Breast epithelium (tissue), 4 donors: ENCODE measurements at regions not wholly inside any gene's neighbourhood (a gene's known extent, or its start where the extent isn't known, plus 50 kb on each side); places are given as distances from the start of the nearest gene placed in this dataset.

Experiments used
- DNase-seq, 2 donors: peaks; one replicate each; pipeline ENCODE4 v3.0.0-alpha.2; 2019; ENCODE audit warnings: low spot score in 2 of 2
- H3K27ac ChIP-seq, 2 donors: fragments of 200-600 bp; sonication (generic) in 1 of 2; one replicate each; pipeline ENCODE4 v1.5.1; 2016 to 2019; ENCODE audit warnings: mild to moderate bottlenecking in 1 of 2
- H3K27me3 ChIP-seq, 2 donors: fragments of 200-600 bp; sonication (generic) in 1 of 2; one replicate each; pipeline versions ENCODE4 v1.5.1 to v1.6.0; 2017 to 2019; ENCODE audit warnings: control low read depth in 1 of 2, mild to moderate bottlenecking in 1 of 2
- H3K36me3 ChIP-seq: fragments of 200-600 bp; one replicate; pipeline ENCODE4 v1.5.1; 2019
- H3K4me1 ChIP-seq, 2 donors: fragments of 200-600 bp; sonication (generic); one replicate each; pipeline ENCODE4 v1.5.1; 2016 to 2019; ENCODE audit warnings: control low read depth in 1 of 2
- H3K4me3 ChIP-seq, 3 donors: fragments of 200-600 bp; sonication (generic); 1 replicate in 2 of 3; 2 replicates in 1 of 3; pipeline ENCODE4 v1.5.1; 2016 to 2019; ENCODE audit warnings: mild to moderate bottlenecking in 3 of 3, moderate library complexity in 2 of 3
- H3K9me3 ChIP-seq, 2 donors: fragments of 200-600 bp; sonication (generic) in 1 of 2; one replicate each; pipeline ENCODE4 v1.5.1; 2016 to 2019; ENCODE audit warnings: control low read depth in 1 of 2
- CTCF ChIP-seq, 3 donors: fragments of 450-650 bp; IDR thresholded peaks; one replicate each; pipeline ENCODE4 v1.5.1; 2016 to 2017; ENCODE audit warnings: antibody characterized with exemption in 3 of 3, mild to moderate bottlenecking in 3 of 3, moderate library complexity in 3 of 3
- POLR2A ChIP-seq: fragments of 450-650 bp; IDR thresholded peaks from one replicate; pipeline ENCODE4 v1.6.1; 2016; ENCODE audit warnings: antibody characterized with exemption, mild to moderate bottlenecking, moderate library complexity
- POLR2AphosphoS5 ChIP-seq, 3 donors: sonication (generic); formaldehyde crosslinking; IDR thresholded peaks; one replicate each; pipeline ENCODE4 v1.6.1; 2017; ENCODE audit warnings: antibody characterized with exemption in 3 of 3
- intact Hi-C: fragments of 100-400 bp; cut with DNase I; formaldehyde crosslinking; loops from one replicate; pipeline ENCODE4 v1.15.1; 2023; ENCODE audit warnings: low total_unique reads

- no peaks in the 10 kb centered on the region for H3K36me3 ChIP-seq
- H3K27me3 ChIP-seq: no peaks in the 10 kb centered on the region
- TF ChIP-seq CTCF (IDR thresholded peaks at IDR 0.05) (no peak), POLR2AphosphoS5 (IDR thresholded peaks at IDR 0.05) (no peak), POLR2A (no peak)
- intact Hi-C loops: no loop called here
- H3K27ac ChIP-seq: no peak overlapping the region
- H3K4me3 ChIP-seq: no peak overlapping the region
- H3K4me1 ChIP-seq: no peaks in the 10 kb centered on the region
- no peaks in the 10 kb centered on the region for H3K9me3 ChIP-seq
- DNase-seq: no peak
Observed at GRCh38 chr16:64133366-64133765, 988.5 kb downstream of the CDH11 start.

GRCh38 chr16:64132759-64133361, 989.0 kb downstream of the CDH11 start:
- Histone ChIP-seq H3K4me3 (no peak overlapping the region), H3K27ac (no peak overlapping the region), H3K9me3 (no peaks in the 10 kb centered on the region), H3K4me1 (no peaks in the 10 kb centered on the region), H3K27me3 (no peaks in the 10 kb centered on the region), H3K36me3 (no peaks in the 10 kb centered on the region)
- TF ChIP-seq POLR2AphosphoS5 (IDR thresholded peaks at IDR 0.05) (no peak), CTCF (IDR thresholded peaks at IDR 0.05) (no peak), POLR2A (no peak)
- intact Hi-C loops: no loop called here
- no peak for DNase-seq

- no peak overlapping the region for H3K27ac ChIP-seq
- H3K4me1 ChIP-seq: no peaks in the 10 kb centered on the region
- no peaks in the 10 kb centered on the region for H3K9me3 ChIP-seq
- intact Hi-C loops: no loop called here
- no peaks in the 10 kb centered on the region for H3K27me3 ChIP-seq
- no peak overlapping the region for H3K4me3 ChIP-seq
- no peak for DNase-seq
- TF ChIP-seq POLR2AphosphoS5 (IDR thresholded peaks at IDR 0.05) (no peak), POLR2A (no peak), CTCF (IDR thresholded peaks at IDR 0.05) (no peak)
- H3K36me3 ChIP-seq: no peaks in the 10 kb centered on the region
Observed at GRCh38 chr16:64132190-64132589, 989.7 kb downstream of the CDH11 start.

GRCh38 chr16:64131423-64131822, 990.4 kb downstream of the CDH11 start:
- no peaks in the 10 kb centered on the region for H3K4me1 ChIP-seq
- no peak overlapping the region for H3K27ac ChIP-seq
- DNase-seq: no peak
- no peak overlapping the region for H3K4me3 ChIP-seq
- no peaks in the 10 kb centered on the region for H3K36me3 ChIP-seq
- H3K27me3 ChIP-seq: no peaks in the 10 kb centered on the region
- TF ChIP-seq POLR2A (no peak), POLR2AphosphoS5 (IDR thresholded peaks at IDR 0.05) (no peak), CTCF (IDR thresholded peaks at IDR 0.05) (no peak)
- H3K9me3 ChIP-seq: no peaks in the 10 kb centered on the region
- intact Hi-C loops: no loop called here

- Histone ChIP-seq H3K4me1 (no peaks in the 10 kb centered on the region), H3K4me3 (no peak overlapping the region), H3K27me3 (no peaks in the 10 kb centered on the region), H3K27ac (no peak overlapping the region), H3K36me3 (no peaks in the 10 kb centered on the region), H3K9me3 (no peaks in the 10 kb centered on the region)
- intact Hi-C loops: no loop called here
- no peak for TF ChIP-seq CTCF (IDR thresholded peaks at IDR 0.05)
- no peak for TF ChIP-seq POLR2A
- no peak for TF ChIP-seq POLR2AphosphoS5 (IDR thresholded peaks at IDR 0.05)
- no peak for DNase-seq
Observed at GRCh38 chr16:64130140-64130539, 991.7 kb downstream of the CDH11 start.
